Heart left ventricle (tissue), 16 donors: ENCODE measurements at regions not wholly inside any gene's neighbourhood (a gene's known extent, or its start where the extent isn't known, plus 50 kb on each side); places are given as distances from the start of the nearest gene placed in this dataset.
"Not testable (repeated sequence)": the region's sequence is repeated elsewhere in the genome, so short reads cannot be mapped to it uniquely, and the experiment has no call there.

Experiments used
- ATAC-seq, 4 donors: fragments of 200-7000 bp; cut with Tn5 transposase; one replicate each; pipeline ENCODE4 v1.9.1; 2020 to 2022; ENCODE audit warnings: moderate library complexity in 4 of 4, mild to moderate bottlenecking in 3 of 4, moderate number of reproducible peaks in 1 of 4
- DNase-seq, 5 donors: peaks; one replicate each; pipeline ENCODE4 v3.0.0-alpha.2; 2020
- H3K27ac ChIP-seq, 12 donors: fragments of 200-600 bp; sonication (generic) in 4 of 12; one replicate each; pipeline versions ENCODE4 v1.5.0 to v1.8.0; 2016 to 2022; ENCODE audit warnings: mild to moderate bottlenecking in 2 of 12
- H3K27me3 ChIP-seq, 9 donors: fragments of 200-600 bp; sonication (generic) in 2 of 9; one replicate each; pipeline versions ENCODE4 v1.5.1 to v1.8.0; 2016 to 2022; ENCODE audit warnings: mild to moderate bottlenecking in 3 of 9
- H3K36me3 ChIP-seq, 9 donors: fragments of 200-600 bp; sonication (generic) in 2 of 9; one replicate each; pipeline versions ENCODE4 v1.5.0 to v1.8.0; 2018 to 2022; ENCODE audit warnings: mild to moderate bottlenecking in 2 of 9
- H3K4me1 ChIP-seq, 12 donors: fragments of 200-600 bp; sonication (generic) in 4 of 12; one replicate each; pipeline versions ENCODE4 v1.5.0 to v1.8.0; 2016 to 2022; ENCODE audit warnings: mild to moderate bottlenecking in 3 of 12
- H3K4me3 ChIP-seq, 12 donors: fragments of 200-600 bp; sonication (generic) in 4 of 12; one replicate each; pipeline versions ENCODE4 v1.5.0 to v1.8.0; 2017 to 2022; ENCODE audit warnings: mild to moderate bottlenecking in 9 of 12, moderate library complexity in 4 of 12
- H3K9me3 ChIP-seq, 12 donors: fragments of 200-600 bp; sonication (generic) in 4 of 12; one replicate each; pipeline versions ENCODE4 v1.5.0 to v1.8.0; 2016 to 2022; ENCODE audit warnings: mild to moderate bottlenecking in 1 of 12
- POLR2A ChIP-seq, 2 donors: fragments of 450-650 bp; IDR thresholded peaks; one replicate each; pipeline ENCODE4 v1.6.1; 2017; ENCODE audit warnings: antibody characterized with exemption in 2 of 2, mild to moderate bottlenecking in 2 of 2, moderate library complexity in 2 of 2
- WGBS, 4 donors: extraction: QIAGEN DNeasy Blood & Tissue Kit in 2 of 4; methylation state at CpG; one replicate each; pipeline versions ENCODE4 v1.1.5 to v1.1.7; 2013 to 2018; 5-methylcytosine and 5-hydroxymethylcytosine counted together
- intact Hi-C, 10 donors: fragments of 100-400 bp; cut with DNase I; formaldehyde crosslinking; loops; one replicate each; pipeline versions ENCODE4 v1.11.1 to v1.14.2; 2022
- TF ChIP-seq, protein P1 (sequence below), 12 donors: fragments of 200-600 bp; sonication (generic) in 4 of 12; IDR thresholded peaks; one replicate each; pipeline versions ENCODE4 v1.5.0 to v1.8.0; 2018 to 2022; ENCODE audit warnings: antibody characterized with exemption in 12 of 12, mild to moderate bottlenecking in 5 of 12
- donor health status: ischemic (EF 13 %, LVEDD 7.1; RV severe dilation, severe dysfunction).
- donor health status: healthy with polysubstance abuse.
- donor health status: DM: no; HTN: yes; CAD: no.
- donor health status: DM: no; HTN: no; CAD: no.
- donor health status: ischemic (EF 25% LVEDD 6.9; RV normal size, moderate dysfunction).
- donor health status: ischemic (EF 25% LVEDD 5.7; RV mildly dilated, moderate dysfunction).
- donor health status: healthy.
- donor health status: DM: yes; HTN: yes; CAD: no.
- donor health status: ischemic (EF 35%, LVEDD 5.7; RV mildly dilated, moderate dysfunction).
- donor health status: nonischemic (EF 11% LVEDD 7.7; RV severe dilation, severe dysfunction).
- donor health status: DM: yes; HTN: yes; CAD: no.
- donor health status: PGD.
- donor health status: ischemic (EF 29% LVEDD 5.4; RV normal size, mild dysfunction).
- donor health status: nonischemic (EF 23%, LVEDD 6.1; RV moderate dilation, normal function).

DNA sequence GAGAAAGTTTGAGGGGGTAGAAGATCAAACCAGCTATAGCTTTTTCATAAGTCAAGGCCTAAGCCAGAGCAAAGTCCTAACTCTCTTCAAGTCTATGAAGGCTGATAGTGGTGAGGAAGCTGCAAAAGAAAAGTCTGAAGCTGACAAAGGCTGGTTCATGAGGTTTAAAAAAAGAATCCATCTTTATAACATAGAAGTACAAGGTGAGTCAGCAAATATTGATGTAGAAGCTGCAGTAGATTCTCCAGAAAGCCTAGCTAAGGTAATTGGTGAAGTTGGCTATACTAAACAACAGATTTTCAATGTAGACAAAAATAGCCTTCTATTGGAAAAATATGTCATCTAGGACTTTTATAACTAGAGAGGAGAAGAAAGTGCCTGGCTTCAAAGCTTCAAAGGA, 141.4 kb upstream of the ZNF521 start:
- no peak for TF ChIP-seq POLR2A (IDR thresholded peaks at IDR 0.05)
- TF ChIP-seq, protein P1, sequence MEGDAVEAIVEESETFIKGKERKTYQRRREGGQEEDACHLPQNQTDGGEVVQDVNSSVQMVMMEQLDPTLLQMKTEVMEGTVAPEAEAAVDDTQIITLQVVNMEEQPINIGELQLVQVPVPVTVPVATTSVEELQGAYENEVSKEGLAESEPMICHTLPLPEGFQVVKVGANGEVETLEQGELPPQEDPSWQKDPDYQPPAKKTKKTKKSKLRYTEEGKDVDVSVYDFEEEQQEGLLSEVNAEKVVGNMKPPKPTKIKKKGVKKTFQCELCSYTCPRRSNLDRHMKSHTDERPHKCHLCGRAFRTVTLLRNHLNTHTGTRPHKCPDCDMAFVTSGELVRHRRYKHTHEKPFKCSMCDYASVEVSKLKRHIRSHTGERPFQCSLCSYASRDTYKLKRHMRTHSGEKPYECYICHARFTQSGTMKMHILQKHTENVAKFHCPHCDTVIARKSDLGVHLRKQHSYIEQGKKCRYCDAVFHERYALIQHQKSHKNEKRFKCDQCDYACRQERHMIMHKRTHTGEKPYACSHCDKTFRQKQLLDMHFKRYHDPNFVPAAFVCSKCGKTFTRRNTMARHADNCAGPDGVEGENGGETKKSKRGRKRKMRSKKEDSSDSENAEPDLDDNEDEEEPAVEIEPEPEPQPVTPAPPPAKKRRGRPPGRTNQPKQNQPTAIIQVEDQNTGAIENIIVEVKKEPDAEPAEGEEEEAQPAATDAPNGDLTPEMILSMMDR (IDR thresholded peaks at IDR 0.05), result no peak
- H3K4me1 ChIP-seq, result no peaks in the 10 kb centered on the region
- DNase-seq (no peak), ATAC-seq (no peak)
- no peaks in the 10 kb centered on the region for H3K36me3 ChIP-seq
- no peak overlapping the region for H3K4me3 ChIP-seq
- intact Hi-C loops, result loop anchor here in 1 of 10 donors (5.0 kb wide), 1 partner anchor 49 kb away; no protein-coding TSS in a partner anchor
- H3K27ac ChIP-seq, result no peak overlapping the region
- H3K9me3 ChIP-seq, result peaks cover 0 to 16% (median 2%) of the 10 kb centered on the region in 12 donors
- no peaks in the 10 kb centered on the region for H3K27me3 ChIP-seq

DNA sequence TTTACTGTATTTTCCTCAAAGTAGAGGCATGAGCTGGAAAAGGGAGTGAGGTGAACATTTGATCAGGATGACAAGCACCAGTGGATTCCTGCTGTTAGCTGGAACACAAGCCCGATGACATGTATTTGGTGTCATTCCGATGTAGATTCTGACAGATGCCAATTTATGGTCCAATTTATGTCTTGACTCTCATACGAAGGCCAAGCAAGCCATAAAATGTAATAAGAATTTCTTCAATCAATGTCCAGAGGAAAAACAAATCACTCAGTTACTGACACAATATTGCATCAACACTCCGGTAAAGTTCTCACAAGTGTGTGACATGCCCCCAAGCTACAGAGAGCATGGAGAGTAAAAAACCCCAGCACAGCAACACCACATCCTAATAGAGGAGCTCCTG, 138.3 kb upstream of the ZNF521 start:
- Histone ChIP-seq H3K27ac (no peak overlapping the region), H3K27me3 (no peaks in the 10 kb centered on the region), H3K9me3 (peaks cover 0 to 16% (median 2%) of the 10 kb centered on the region in 12 donors), H3K36me3 (no peaks in the 10 kb centered on the region), H3K4me3 (no peak overlapping the region), H3K4me1 (no peaks in the 10 kb centered on the region)
- intact Hi-C loops, result loop anchor here in 2 of 10 donors (2.0 to 5.0 kb wide), 2 partner anchors 52 to 62 kb away; no protein-coding TSS in a partner anchor
- TF ChIP-seq, protein P1 (IDR thresholded peaks at IDR 0.05), result no peak
- no peak for TF ChIP-seq POLR2A (IDR thresholded peaks at IDR 0.05)
- no peak for DNase-seq
- ATAC-seq, result no peak
- 85 to 91% (median 89%) methylated on average over 4 of the region's 4 CpGs for WGBS, 4 donors

DNA sequence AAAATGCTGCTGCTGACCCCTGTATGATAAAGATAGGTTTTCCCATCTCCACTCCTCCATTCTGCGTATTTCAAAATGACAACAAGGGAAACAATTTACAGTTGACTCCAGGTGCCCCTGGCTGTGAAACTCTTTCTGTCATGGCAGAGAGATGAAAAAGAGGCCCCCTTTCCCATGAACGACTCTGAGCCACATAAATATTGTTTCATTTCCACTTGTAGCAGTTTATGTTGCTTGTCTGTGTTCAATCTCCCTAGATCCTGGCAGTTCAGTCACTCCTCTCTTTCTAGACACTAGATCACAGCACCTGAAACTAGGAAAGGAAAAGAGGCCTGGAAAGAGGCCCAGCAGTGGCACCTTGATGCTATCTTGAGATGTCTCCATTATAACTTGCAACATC, 121.0 kb upstream of the ZNF521 start:
- DNase-seq, result no peak
- Histone ChIP-seq H3K4me1 (peaks cover 0 to 8% (median 0%) of the 10 kb centered on the region in 12 donors), H3K27ac (no peak overlapping the region), H3K9me3 (peaks cover 0 to 11% (median 0%) of the 10 kb centered on the region in 12 donors), H3K4me3 (no peak overlapping the region), H3K27me3 (no peaks in the 10 kb centered on the region), H3K36me3 (no peaks in the 10 kb centered on the region)
- WGBS, 4 donors, result 80 to 90% (median 86%) methylated on average over 2 of the region's 2 CpGs
- TF ChIP-seq POLR2A (IDR thresholded peaks at IDR 0.05), result no peak
- TF ChIP-seq, protein P1 (IDR thresholded peaks at IDR 0.05), result no peak
- ATAC-seq, result no peak
- intact Hi-C loops, result loop anchor here in 1 of 10 donors (10.0 kb wide), 1 partner anchor 58 kb away; no protein-coding TSS in a partner anchor

DNA sequence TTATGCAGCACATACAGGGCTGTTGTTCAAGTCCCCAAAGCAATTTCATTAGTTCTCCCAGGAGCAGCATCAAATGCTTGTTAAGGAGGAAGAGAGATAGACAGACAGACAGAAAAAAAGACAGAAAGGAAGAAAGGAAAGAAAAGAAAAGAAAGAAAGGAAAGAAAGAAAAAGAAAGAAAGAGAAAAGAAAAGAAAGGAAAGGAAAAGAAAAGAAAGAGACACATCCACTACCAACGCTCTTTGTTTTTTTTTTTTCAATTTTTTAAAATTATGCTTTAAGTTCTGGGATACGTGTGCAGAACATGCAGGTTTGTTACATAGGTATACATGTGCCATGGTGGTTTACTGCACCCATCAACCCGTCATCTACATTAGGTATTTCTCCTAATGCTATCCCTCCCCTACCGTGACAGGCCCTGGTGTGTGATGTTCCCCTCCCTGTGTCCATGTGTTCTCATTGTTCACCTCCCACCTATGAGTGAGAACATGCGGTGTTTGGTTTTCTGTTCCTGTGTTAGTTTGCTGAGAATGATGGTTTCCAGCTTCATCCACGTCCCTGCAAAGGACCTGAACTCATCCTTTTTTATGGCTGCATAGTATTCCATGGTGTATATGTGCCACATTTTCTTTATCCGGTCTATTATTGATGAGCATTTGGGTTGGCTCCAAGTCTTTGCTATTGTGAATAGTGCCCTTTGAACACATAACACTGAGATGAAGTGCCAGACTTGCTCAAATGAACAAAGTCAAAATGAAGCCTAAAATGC, 119.0 kb upstream of the ZNF521 start:
- not testable (repeated sequence) for H3K36me3 ChIP-seq, H3K4me3 ChIP-seq, H3K9me3 ChIP-seq, DNase-seq, H3K27ac ChIP-seq, ATAC-seq, H3K27me3 ChIP-seq
- H3K4me1 ChIP-seq, result peaks cover 0 to 27% (median 7%) of the 10 kb centered on the region in 12 donors
- intact Hi-C loops, result loop anchor here in 1 of 10 donors (10.0 kb wide), 1 partner anchor 56 kb away; no protein-coding TSS in a partner anchor
- 94 to 97% (median 96%) methylated on average over 7 of the region's 7 CpGs for WGBS, 4 donors
